ENCODE measurements at regions not wholly inside any gene's neighbourhood (a gene's known extent, or its start where the extent isn't known, plus 50 kb on each side); places are given as distances from the start of the nearest gene placed in this dataset.
A peak's percentile ranks its signal among the peaks of the same experiment; 100 is the strongest.

- no peak overlapping the region for H3K4me3 ChIP-seq (ENCODE audit: low read length)
- no peak for TF ChIP-seq CTCF (IDR thresholded peaks at IDR 0.05; ENCODE audit: insufficient read depth, low read depth, low read length, missing control alignments)
- DNase-seq (ENCODE audit: low read depth), result no peak
Measured at GRCh38 chr2:128466776-128467175, 148.1 kb upstream of the HS6ST1 start.

- TF ChIP-seq CTCF (IDR thresholded peaks at IDR 0.05; ENCODE audit: insufficient read depth, low read depth, low read length, missing control alignments), result no peak
- no peak for DNase-seq (ENCODE audit: low read depth)
- H3K4me3 ChIP-seq (ENCODE audit: low read length), result no peak overlapping the region
Measured at GRCh38 chr2:128467321-128467969, 148.8 kb upstream of the HS6ST1 start.

- H3K4me3 ChIP-seq (ENCODE audit: low read length), result no peak overlapping the region
- no peak for TF ChIP-seq CTCF (IDR thresholded peaks at IDR 0.05; ENCODE audit: insufficient read depth, low read depth, low read length, missing control alignments)
- no peak for DNase-seq (ENCODE audit: low read depth)
Measured at GRCh38 chr2:128468186-128468920, 149.7 kb upstream of the HS6ST1 start.

- no peak overlapping the region for H3K4me3 ChIP-seq (ENCODE audit: low read length)
- no peak for DNase-seq (ENCODE audit: low read depth)
- peak; percentile 50 for TF ChIP-seq CTCF (IDR thresholded peaks at IDR 0.05; ENCODE audit: insufficient read depth, low read depth, low read length, missing control alignments)
Measured at GRCh38 chr2:128469203-128469602, 150.5 kb upstream of the HS6ST1 start.

- H3K4me3 ChIP-seq (ENCODE audit: low read length), result no peak overlapping the region
- no peak for DNase-seq (ENCODE audit: low read depth)
- no peak for TF ChIP-seq CTCF (IDR thresholded peaks at IDR 0.05; ENCODE audit: insufficient read depth, low read depth, low read length, missing control alignments)
Measured at GRCh38 chr2:128469875-128470274, 151.2 kb upstream of the HS6ST1 start.

GRCh38 chr2:128472789-128473174, 154.1 kb upstream of the HS6ST1 start:
- no peak for DNase-seq (ENCODE audit: low read depth)
- no peak for TF ChIP-seq CTCF (IDR thresholded peaks at IDR 0.05; ENCODE audit: insufficient read depth, low read depth, low read length, missing control alignments)
- no peak overlapping the region for H3K4me3 ChIP-seq (ENCODE audit: low read length)

All from epithelial cell of esophagus (primary cell).